GM12874 (cell line): ENCODE measurements at regions not wholly inside any gene's neighbourhood (a gene's known extent, or its start where the extent isn't known, plus 50 kb on each side); places are given as distances from the start of the nearest gene placed in this dataset.

Experiments
- CTCF ChIP-seq: IDR thresholded peaks from 2 replicates; pipeline ENCODE4 v1.5.1; 2011; ENCODE audit warnings: low read depth, mild to moderate bottlenecking, control low read depth, low read length, moderate library complexity; ENCODE audit not compliant: insufficient read depth

- TF ChIP-seq CTCF, result no peak
These were observed 55.8 kb upstream of the CDH6 start for GRCh38 chr5:31137676-31138075.

GRCh38 chr5:31135542-31135941, 57.9 kb upstream of the CDH6 start:
- no peak for TF ChIP-seq CTCF

GRCh38 chr5:31133488-31133887, 60.0 kb upstream of the CDH6 start:
- TF ChIP-seq CTCF, result no peak

GRCh38 chr5:31131381-31131891, 62.0 kb upstream of the CDH6 start:
- no peak for TF ChIP-seq CTCF

- TF ChIP-seq CTCF, result no peak
These were observed 62.8 kb upstream of the CDH6 start for GRCh38 chr5:31130676-31131075.

- TF ChIP-seq CTCF, result no peak
These were observed 68.7 kb upstream of the CDH6 start for GRCh38 chr5:31124651-31125305.

GRCh38 chr5:31124026-31124425, 69.5 kb upstream of the CDH6 start:
- no peak for TF ChIP-seq CTCF
